ENCODE measurements at regions not wholly inside any gene's neighbourhood (a gene's known extent, or its start where the extent isn't known, plus 50 kb on each side); places are given as distances from the start of the nearest gene placed in this dataset.

DNA sequence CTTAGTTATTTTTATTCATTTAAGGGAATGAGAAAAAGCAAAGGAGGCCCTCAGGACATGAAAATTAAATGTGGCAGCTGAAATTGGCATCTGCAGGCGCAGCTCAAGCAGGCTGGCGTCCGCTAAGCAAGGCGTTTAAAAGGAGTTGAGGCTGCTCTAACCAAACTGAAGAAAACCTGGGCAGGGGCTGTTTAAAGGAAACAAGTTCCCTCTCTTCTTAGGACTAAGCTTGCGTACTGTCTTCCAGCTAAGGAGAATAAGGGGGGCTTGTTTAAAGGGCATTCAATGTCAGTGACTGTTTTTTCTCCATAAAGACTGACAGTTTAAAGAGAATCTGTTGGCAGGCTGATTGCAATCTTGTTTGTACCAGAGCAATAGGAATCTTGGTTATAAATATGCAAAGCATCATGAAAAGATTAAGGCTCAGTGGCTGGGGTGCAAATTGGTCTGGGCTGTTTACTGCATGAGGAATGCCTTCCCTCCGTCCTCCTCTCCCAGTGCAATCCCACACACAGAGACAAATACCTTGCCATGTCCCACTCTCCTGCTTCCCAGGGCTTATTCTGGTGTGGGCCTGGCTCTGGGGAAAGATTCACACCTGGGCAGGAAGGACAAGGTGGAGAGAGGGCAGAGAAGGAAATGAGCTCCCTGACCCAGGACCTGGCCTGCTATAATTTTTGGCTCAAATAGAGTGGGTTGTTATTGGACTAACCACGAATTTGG, 85.9 kb upstream of the LIFR start:
- DNase-seq: no peak
- Histone ChIP-seq H3K4me3 (ENCODE audit: low read length) (no peak overlapping the region), H3K27ac (ENCODE audit: low read length) (no peak overlapping the region), H3K4me1 (ENCODE audit: control insufficient read depth, insufficient read depth, low read length) (no peaks in the 10 kb centered on the region), H3K36me3 (ENCODE audit: control insufficient read depth, insufficient read depth, low read length) (no peaks in the 10 kb centered on the region), H3K9me3 (replicated peaks; ENCODE audit: control insufficient read depth, low read depth, low read length) (no peaks in the 10 kb centered on the region), H3K27me3 (ENCODE audit: control insufficient read depth, insufficient read depth, low read length) (no peaks in the 10 kb centered on the region)
- 44% methylated on average over 5 of the region's 7 CpGs for WGBS (ENCODE audit: insufficient coverage)

DNA sequence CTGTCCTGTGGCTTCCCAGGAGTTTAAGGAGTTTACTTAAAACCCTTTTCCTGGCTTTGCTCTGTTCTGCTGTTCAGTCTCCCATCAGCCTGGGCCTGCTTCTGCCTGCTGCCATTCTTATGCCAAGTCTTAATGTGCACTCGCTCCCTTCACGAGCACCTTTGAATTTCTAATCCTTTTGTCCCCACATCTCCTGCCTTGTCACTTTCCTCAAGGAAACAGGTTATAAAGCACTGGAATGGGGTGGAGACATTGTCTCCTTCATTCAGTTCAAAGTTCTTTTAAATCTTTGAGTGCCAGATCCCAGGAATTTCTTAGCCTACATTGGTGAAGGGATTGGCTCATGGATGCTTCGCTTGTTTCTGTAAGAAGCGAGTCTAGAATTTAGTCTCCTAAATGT, 87.2 kb upstream of the LIFR start:
- no peaks in the 10 kb centered on the region for H3K9me3 ChIP-seq (replicated peaks; ENCODE audit: control insufficient read depth, low read depth, low read length)
- no peak overlapping the region for H3K4me3 ChIP-seq (ENCODE audit: low read length)
- no peaks in the 10 kb centered on the region for H3K36me3 ChIP-seq (ENCODE audit: control insufficient read depth, insufficient read depth, low read length)
- no peak for DNase-seq
- H3K27ac ChIP-seq (ENCODE audit: low read length): no peak overlapping the region
- no peaks in the 10 kb centered on the region for H3K27me3 ChIP-seq (ENCODE audit: control insufficient read depth, insufficient read depth, low read length)
- H3K4me1 ChIP-seq (ENCODE audit: control insufficient read depth, insufficient read depth, low read length): no peaks in the 10 kb centered on the region
- WGBS (ENCODE audit: insufficient coverage): 100% methylated on average over 2 of the region's 4 CpGs

DNA sequence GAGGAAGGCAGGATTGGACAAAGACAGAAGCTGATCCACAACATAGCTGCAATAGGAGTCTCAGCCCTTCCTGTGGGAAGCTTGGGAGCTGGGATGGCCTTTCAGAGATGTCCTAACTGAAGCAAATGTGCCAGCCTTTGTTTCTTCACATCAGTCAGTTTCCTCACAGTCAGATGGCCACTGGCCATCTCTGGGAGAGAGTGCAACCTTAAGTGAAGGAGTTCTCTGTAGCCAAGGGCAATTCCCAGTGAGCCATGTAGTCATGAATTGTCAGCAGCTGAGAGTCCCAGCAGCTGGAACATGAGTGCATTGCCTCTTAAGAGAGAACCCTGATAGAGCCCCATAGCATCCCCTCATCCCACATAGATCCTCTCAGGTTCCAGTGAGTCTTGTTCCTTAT, 89.1 kb upstream of the LIFR start:
- H3K4me1 ChIP-seq (ENCODE audit: control insufficient read depth, insufficient read depth, low read length): no peaks in the 10 kb centered on the region
- no peak overlapping the region for H3K27ac ChIP-seq (ENCODE audit: low read length)
- H3K9me3 ChIP-seq (replicated peaks; ENCODE audit: control insufficient read depth, low read depth, low read length): no peaks in the 10 kb centered on the region
- H3K36me3 ChIP-seq (ENCODE audit: control insufficient read depth, insufficient read depth, low read length): no peaks in the 10 kb centered on the region
- H3K27me3 ChIP-seq (ENCODE audit: control insufficient read depth, insufficient read depth, low read length): no peaks in the 10 kb centered on the region
- no peak overlapping the region for H3K4me3 ChIP-seq (ENCODE audit: low read length)
- DNase-seq: no peak

DNA sequence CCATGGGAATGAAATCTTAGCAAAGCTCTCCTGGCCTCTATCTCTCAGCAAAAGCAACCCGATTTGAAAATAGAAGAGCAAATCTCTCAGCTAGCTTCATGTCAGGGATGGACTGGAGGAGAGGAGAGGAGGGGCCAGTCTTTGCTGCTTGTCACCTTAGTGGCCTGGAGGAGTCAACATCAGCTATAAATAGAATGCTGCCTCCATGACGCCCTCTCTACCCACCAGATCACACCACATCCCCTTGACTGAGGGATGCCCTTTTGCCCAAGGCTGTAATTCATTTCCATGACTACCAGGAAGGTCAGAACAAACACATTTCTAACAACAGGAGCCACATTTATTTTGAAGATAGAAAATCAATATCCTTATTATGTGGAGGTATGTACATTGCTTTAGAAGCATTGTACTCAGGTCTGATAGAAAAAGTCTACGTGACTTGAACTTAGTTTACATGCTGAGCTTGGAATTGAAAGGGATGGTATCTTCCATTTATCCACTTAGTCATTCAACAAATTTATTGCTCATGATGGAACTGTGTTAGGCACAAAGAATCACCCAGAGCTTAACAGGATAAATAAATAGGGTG, 92.4 kb upstream of the LIFR start:
- H3K36me3 ChIP-seq (ENCODE audit: control insufficient read depth, insufficient read depth, low read length): no peaks in the 10 kb centered on the region
- H3K27ac ChIP-seq (ENCODE audit: low read length): no peak overlapping the region
- WGBS (ENCODE audit: insufficient coverage): 60% methylated on average over 2 of the region's 3 CpGs
- H3K4me1 ChIP-seq (ENCODE audit: control insufficient read depth, insufficient read depth, low read length): no peaks in the 10 kb centered on the region
- DNase-seq: no peak
- H3K4me3 ChIP-seq (ENCODE audit: low read length): no peak overlapping the region
- H3K9me3 ChIP-seq (replicated peaks; ENCODE audit: control insufficient read depth, low read depth, low read length): no peaks in the 10 kb centered on the region
- H3K27me3 ChIP-seq (ENCODE audit: control insufficient read depth, insufficient read depth, low read length): no peaks in the 10 kb centered on the region

DNA sequence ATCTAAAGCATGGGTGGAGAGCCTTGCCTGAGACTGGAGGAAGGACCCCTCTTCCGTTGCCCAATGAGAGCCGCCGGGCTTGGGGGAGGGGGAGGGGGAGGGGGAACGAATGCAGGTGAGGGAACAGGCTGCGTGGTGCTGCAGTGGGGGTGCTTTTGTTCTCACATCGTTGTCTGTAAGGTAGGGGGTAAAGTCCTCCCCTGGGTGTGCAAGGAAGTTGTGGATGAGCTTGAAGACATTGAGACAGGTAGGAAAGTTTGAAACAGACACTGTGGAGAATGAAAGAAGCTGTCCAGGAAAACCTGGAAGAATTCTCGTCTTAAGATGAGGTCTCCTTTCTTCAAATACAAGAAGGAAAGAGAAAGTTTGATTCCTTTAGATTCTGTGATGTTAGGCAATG, 94.1 kb upstream of the LIFR start:
- Histone ChIP-seq H3K36me3 (ENCODE audit: control insufficient read depth, insufficient read depth, low read length) (no peaks in the 10 kb centered on the region), H3K27me3 (ENCODE audit: control insufficient read depth, insufficient read depth, low read length) (no peaks in the 10 kb centered on the region), H3K4me1 (ENCODE audit: control insufficient read depth, insufficient read depth, low read length) (no peaks in the 10 kb centered on the region), H3K9me3 (replicated peaks; ENCODE audit: control insufficient read depth, low read depth, low read length) (no peaks in the 10 kb centered on the region), H3K27ac (ENCODE audit: low read length) (peak overlapping the region; percentile 71), H3K4me3 (ENCODE audit: low read length) (no peak overlapping the region)
- 20% methylated on average over 6 of the region's 7 CpGs for WGBS (ENCODE audit: insufficient coverage)
- no peak for DNase-seq

DNA sequence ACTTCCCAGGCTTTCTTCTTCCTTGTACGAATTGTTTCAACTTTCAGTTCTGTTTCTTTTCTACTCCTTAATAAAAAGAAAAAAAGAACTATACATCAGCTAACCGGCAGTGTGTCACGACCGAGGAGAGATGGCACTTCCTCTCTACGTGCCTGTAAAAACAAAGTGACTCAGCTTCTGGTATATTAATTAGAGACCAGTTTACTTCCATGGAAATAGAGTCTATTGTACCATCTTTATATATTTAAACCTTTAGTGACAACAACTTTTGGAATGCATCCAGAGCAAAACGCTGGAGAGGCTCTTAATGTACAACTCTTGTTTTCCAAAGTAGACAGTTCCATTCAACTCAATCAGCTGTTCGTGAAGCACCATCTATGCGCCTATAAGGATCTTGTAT, 94.5 kb upstream of the LIFR start:
- H3K4me1 ChIP-seq (ENCODE audit: control insufficient read depth, insufficient read depth, low read length): peaks cover 2% of the 10 kb centered on the region
- H3K27me3 ChIP-seq (ENCODE audit: control insufficient read depth, insufficient read depth, low read length): no peaks in the 10 kb centered on the region
- no peaks in the 10 kb centered on the region for H3K9me3 ChIP-seq (replicated peaks; ENCODE audit: control insufficient read depth, low read depth, low read length)
- H3K36me3 ChIP-seq (ENCODE audit: control insufficient read depth, insufficient read depth, low read length): no peaks in the 10 kb centered on the region
- no CpG with 5 or more reads among the region's 8 CpGs for WGBS (ENCODE audit: insufficient coverage)
- H3K4me3 ChIP-seq (ENCODE audit: low read length): no peak overlapping the region
- H3K27ac ChIP-seq (ENCODE audit: low read length): peak overlapping the region; percentile 71
- peak; percentile 56 for DNase-seq

DNA sequence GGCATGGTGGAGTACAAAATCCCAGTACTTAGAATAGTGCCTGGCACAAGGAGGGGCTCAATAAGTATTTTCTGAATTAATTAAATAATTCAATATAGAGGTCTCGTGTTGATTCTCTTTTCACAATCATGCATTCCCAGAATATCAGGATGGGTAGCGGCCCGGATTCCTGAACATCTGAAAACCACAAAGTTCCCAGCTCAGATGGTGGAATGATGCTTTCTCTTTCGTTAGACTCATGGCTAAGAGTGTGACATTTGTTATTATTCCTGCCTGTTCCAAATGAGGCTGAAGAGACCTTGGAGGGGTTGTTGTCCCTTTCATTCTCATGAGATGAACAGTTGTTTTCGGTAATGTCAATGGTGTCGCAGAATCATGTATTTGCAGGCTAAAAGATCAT, 95.4 kb upstream of the LIFR start:
- H3K9me3 ChIP-seq (replicated peaks; ENCODE audit: control insufficient read depth, low read depth, low read length): no peaks in the 10 kb centered on the region
- no peaks in the 10 kb centered on the region for H3K27me3 ChIP-seq (ENCODE audit: control insufficient read depth, insufficient read depth, low read length)
- no peak for DNase-seq
- no peaks in the 10 kb centered on the region for H3K36me3 ChIP-seq (ENCODE audit: control insufficient read depth, insufficient read depth, low read length)
- H3K4me3 ChIP-seq (ENCODE audit: low read length): no peak overlapping the region
- WGBS (ENCODE audit: insufficient coverage): 93% methylated on average over 3 of the region's 6 CpGs
- no peak overlapping the region for H3K27ac ChIP-seq (ENCODE audit: low read length)
- H3K4me1 ChIP-seq (ENCODE audit: control insufficient read depth, insufficient read depth, low read length): peaks cover 2% of the 10 kb centered on the region

DNA sequence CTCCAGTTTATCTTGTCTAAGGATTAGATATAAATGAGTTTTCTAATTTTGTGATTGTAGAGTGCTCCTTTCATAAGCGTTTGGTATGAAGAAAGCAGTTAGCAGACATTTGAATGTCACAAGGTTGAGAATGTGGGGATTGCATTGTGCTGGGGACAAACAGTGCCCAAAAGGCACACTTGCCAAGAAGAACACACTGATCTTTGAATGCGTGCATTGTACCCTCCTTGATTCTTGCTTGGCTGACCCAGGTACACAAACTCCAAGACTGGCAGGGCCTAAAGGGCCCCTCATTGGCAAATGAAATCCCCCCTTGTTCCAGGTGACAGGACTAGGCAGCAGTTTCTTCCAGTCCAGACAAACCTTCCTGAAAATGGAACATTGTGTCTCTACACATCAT, 96.9 kb upstream of the LIFR start:
- Histone ChIP-seq H3K4me3 (ENCODE audit: low read length) (no peak overlapping the region), H3K9me3 (replicated peaks; ENCODE audit: control insufficient read depth, low read depth, low read length) (no peaks in the 10 kb centered on the region), H3K36me3 (ENCODE audit: control insufficient read depth, insufficient read depth, low read length) (no peaks in the 10 kb centered on the region), H3K4me1 (ENCODE audit: control insufficient read depth, insufficient read depth, low read length) (peaks cover 2% of the 10 kb centered on the region), H3K27me3 (ENCODE audit: control insufficient read depth, insufficient read depth, low read length) (no peaks in the 10 kb centered on the region), H3K27ac (ENCODE audit: low read length) (no peak overlapping the region)
- 97% methylated on average over 2 of the region's 2 CpGs for WGBS (ENCODE audit: insufficient coverage)
- DNase-seq: no peak

DNA sequence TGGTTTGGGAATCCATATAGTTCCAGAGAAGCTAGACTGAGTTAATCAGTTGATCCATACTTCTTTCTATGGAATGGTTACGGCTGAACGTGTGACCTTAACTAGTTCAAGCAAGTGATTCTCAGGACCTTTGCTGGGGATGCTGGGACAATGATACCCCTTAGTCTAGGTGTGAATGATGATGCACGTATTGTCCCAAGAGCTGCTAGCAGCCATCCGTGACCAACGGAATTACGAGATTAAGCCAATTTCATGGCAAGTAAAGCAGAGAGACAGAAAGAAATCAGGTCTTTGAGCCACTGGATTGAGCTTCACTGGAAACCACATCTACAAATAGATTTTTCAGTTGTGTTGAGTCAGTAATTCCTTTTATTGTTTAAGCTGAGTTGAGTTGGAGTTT, 99.2 kb upstream of the LIFR start:
- Histone ChIP-seq H3K4me3 (ENCODE audit: low read length) (no peak overlapping the region), H3K9me3 (replicated peaks; ENCODE audit: control insufficient read depth, low read depth, low read length) (no peaks in the 10 kb centered on the region), H3K27ac (ENCODE audit: low read length) (no peak overlapping the region), H3K27me3 (ENCODE audit: control insufficient read depth, insufficient read depth, low read length) (no peaks in the 10 kb centered on the region), H3K36me3 (ENCODE audit: control insufficient read depth, insufficient read depth, low read length) (no peaks in the 10 kb centered on the region), H3K4me1 (ENCODE audit: control insufficient read depth, insufficient read depth, low read length) (peaks cover 2% of the 10 kb centered on the region)
- 64% methylated on average over 5 of the region's 6 CpGs for WGBS (ENCODE audit: insufficient coverage)
- DNase-seq: no peak

DNA sequence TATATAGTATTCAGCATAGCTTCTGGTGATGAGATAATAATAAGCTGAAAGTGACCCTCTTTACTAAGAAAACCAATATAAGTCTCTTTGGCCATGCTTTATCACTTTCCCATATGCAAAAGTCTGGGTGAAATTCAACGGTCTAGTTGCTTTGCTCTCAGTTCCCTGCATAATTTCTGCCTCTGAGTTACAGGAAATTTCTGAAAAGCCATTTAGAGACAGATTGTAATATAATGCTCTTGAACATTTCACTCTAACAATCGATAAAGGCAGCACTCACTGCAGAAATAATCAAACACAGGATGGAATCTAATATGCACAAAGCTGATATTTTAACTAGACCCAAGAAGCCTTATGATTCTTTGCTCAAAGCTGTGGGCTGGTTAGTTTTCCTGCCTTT, 100.1 kb upstream of the LIFR start:
- Histone ChIP-seq H3K9me3 (replicated peaks; ENCODE audit: control insufficient read depth, low read depth, low read length) (no peaks in the 10 kb centered on the region), H3K4me3 (ENCODE audit: low read length) (no peak overlapping the region), H3K27ac (ENCODE audit: low read length) (no peak overlapping the region), H3K36me3 (ENCODE audit: control insufficient read depth, insufficient read depth, low read length) (no peaks in the 10 kb centered on the region), H3K4me1 (ENCODE audit: control insufficient read depth, insufficient read depth, low read length) (peaks cover 2% of the 10 kb centered on the region), H3K27me3 (ENCODE audit: control insufficient read depth, insufficient read depth, low read length) (no peaks in the 10 kb centered on the region)
- DNase-seq: no peak
- WGBS (ENCODE audit: insufficient coverage): no CpG with 5 or more reads among the region's 2 CpGs

DNA sequence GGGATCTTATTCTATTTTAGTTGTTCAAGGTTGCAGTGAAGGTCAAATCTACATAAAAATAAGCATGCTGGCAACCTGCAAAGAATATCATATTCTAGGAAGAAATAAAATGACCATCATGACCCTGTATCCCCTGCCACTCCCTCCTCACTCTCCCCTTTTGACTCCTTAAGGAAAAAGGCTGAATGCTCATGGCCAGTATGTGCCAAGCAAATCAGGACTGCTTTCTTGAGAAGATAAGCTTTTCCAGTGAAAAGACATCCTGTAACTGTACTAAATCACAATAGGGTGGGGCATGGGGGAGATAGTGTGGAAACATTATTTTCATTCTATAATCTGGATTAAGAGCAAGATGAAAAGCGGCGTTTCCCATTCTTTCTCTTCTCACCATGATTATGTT, 100.6 kb upstream of the LIFR start:
- Histone ChIP-seq H3K4me1 (ENCODE audit: control insufficient read depth, insufficient read depth, low read length) (peaks cover 2% of the 10 kb centered on the region), H3K27ac (ENCODE audit: low read length) (no peak overlapping the region), H3K27me3 (ENCODE audit: control insufficient read depth, insufficient read depth, low read length) (no peaks in the 10 kb centered on the region), H3K9me3 (replicated peaks; ENCODE audit: control insufficient read depth, low read depth, low read length) (no peaks in the 10 kb centered on the region), H3K4me3 (ENCODE audit: low read length) (no peak overlapping the region), H3K36me3 (ENCODE audit: control insufficient read depth, insufficient read depth, low read length) (no peaks in the 10 kb centered on the region)
- WGBS (ENCODE audit: insufficient coverage): no CpG with 5 or more reads among the region's 2 CpGs
- DNase-seq: no peak

Measured in muscle of leg (tissue), 3 donors.